ENCODE measurements at regions not wholly inside any gene's neighbourhood (a gene's known extent, or its start where the extent isn't known, plus 50 kb on each side); places are given as distances from the start of the nearest gene placed in this dataset.

- H3K4me1 ChIP-seq (ENCODE audit: control insufficient read depth in 1 of 2, insufficient read depth in 1 of 2, low read depth in 1 of 2, low read length in 1 of 2): peaks cover 47 to 63% of the 10 kb centered on the region in 2 experiments
- no peaks in the 10 kb centered on the region for H3K27me3 ChIP-seq
- TF ChIP-seq CTCF (IDR thresholded peaks at IDR 0.05): no peak
Observed at GRCh38 chr3:177444696-177445095, 247.4 kb upstream of the TBL1XR1 start.

DNA sequence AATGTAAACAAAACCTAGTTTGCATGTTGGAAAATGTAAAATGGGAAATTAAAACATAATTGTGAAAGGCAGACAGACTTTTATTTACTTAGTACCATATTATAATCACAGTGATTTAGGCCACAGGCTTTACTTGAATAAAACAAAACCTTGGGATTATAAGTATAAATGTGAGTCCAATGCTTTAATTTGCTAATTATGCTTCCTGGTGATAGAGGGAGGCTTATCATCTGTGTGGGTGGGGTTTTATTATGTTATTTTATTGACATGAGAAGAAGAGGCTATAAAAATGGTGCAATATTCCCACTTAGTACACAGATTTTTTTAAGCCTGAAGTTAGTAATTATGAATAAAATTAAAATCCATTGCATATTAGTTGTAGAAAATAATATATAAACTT is 248.3 kb upstream of the TBL1XR1 start:
- peaks cover 55 to 71% of the 10 kb centered on the region in 2 experiments for H3K4me1 ChIP-seq (ENCODE audit: control insufficient read depth in 1 of 2, insufficient read depth in 1 of 2, low read depth in 1 of 2, low read length in 1 of 2)
- no peaks in the 10 kb centered on the region for H3K27me3 ChIP-seq
- no peak for TF ChIP-seq CTCF (IDR thresholded peaks at IDR 0.05)
- no peaks in the 10 kb centered on the region for H3K9me3 ChIP-seq
- H3K4me3 ChIP-seq (ENCODE audit: low read depth in 1 of 2, low read length in 1 of 2): no peak overlapping the region
- no peak overlapping the region for H3K27ac ChIP-seq
- H3K36me3 ChIP-seq: no peaks in the 10 kb centered on the region

More at GRCh38 chr3:177444696-177445095, 247.4 kb upstream of the TBL1XR1 start:
- Histone ChIP-seq H3K9me3 (no peaks in the 10 kb centered on the region), H3K27ac (no peak overlapping the region), H3K36me3 (no peaks in the 10 kb centered on the region), H3K4me3 (ENCODE audit: low read depth in 1 of 2, low read length in 1 of 2) (no peak overlapping the region)

DNA sequence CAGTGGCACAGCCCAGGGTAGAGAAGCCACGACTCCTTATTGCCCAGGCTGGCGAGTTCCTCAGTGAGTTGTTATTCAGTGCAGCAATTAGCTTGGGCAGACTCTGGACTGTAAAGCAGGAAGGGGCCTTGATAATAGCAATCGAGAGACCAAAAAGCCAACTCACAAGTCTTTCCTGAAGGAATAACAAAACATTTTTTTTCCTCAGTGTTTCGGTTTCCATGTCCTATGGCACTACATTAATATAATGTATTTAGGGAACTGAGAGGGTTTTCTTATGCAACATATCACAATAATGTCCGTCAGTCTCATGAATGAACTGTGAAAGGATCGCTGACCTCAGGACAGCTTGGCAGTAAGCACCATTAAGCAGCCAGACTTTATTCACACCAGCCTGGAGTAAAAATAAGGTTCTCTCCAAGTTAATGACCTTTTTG is 248.9 kb upstream of the TBL1XR1 start:
- H3K9me3 ChIP-seq: no peaks in the 10 kb centered on the region
- no peak for TF ChIP-seq CTCF (IDR thresholded peaks at IDR 0.05)
- H3K36me3 ChIP-seq: no peaks in the 10 kb centered on the region
- H3K4me1 ChIP-seq (ENCODE audit: control insufficient read depth in 1 of 2, insufficient read depth in 1 of 2, low read depth in 1 of 2, low read length in 1 of 2): peaks cover 61 to 78% of the 10 kb centered on the region in 2 experiments
- H3K27me3 ChIP-seq: no peaks in the 10 kb centered on the region
- H3K27ac ChIP-seq: no peak overlapping the region
- H3K4me3 ChIP-seq (ENCODE audit: low read depth in 1 of 2, low read length in 1 of 2): no peak overlapping the region

DNA sequence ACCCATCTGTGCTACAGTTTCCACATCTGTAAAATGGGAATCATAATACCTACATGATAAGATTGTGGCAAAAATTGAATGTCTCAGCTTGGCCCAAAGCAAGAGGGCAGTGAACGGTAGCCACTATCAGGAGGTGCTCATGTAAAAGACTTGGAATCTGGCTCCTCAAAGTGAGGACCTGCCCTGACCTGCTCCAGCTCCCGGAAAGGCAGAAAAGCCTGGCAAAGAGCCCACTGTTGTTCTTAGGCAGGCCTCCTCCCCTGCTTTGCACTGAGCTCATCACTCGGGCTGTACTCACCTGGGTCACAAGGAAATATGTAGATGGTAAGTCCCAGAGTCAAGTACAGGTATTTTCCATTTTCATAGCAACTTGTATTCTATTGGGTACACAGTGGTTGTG is 250.7 kb upstream of the TBL1XR1 start:
- Histone ChIP-seq H3K27me3 (no peaks in the 10 kb centered on the region), H3K4me3 (ENCODE audit: low read depth in 1 of 2, low read length in 1 of 2) (no peak overlapping the region), H3K36me3 (no peaks in the 10 kb centered on the region), H3K4me1 (ENCODE audit: control insufficient read depth in 1 of 2, insufficient read depth in 1 of 2, low read depth in 1 of 2, low read length in 1 of 2) (peaks cover 59 to 79% of the 10 kb centered on the region in 2 experiments), H3K9me3 (no peaks in the 10 kb centered on the region), H3K27ac (peak overlapping the region; percentile 91)
- TF ChIP-seq CTCF (IDR thresholded peaks at IDR 0.05): no peak

GRCh38 chr3:177448987-177449359 is 251.7 kb upstream of the TBL1XR1 start:
- Histone ChIP-seq H3K4me3 (ENCODE audit: low read depth in 1 of 2, low read length in 1 of 2) (peak overlapping the region in 1 of 2 experiments; percentile 39), H3K27me3 (no peaks in the 10 kb centered on the region), H3K27ac (peak overlapping the region; percentile 91), H3K36me3 (no peaks in the 10 kb centered on the region), H3K9me3 (no peaks in the 10 kb centered on the region), H3K4me1 (ENCODE audit: control insufficient read depth in 1 of 2, insufficient read depth in 1 of 2, low read depth in 1 of 2, low read length in 1 of 2) (peaks cover 58 to 77% of the 10 kb centered on the region in 2 experiments)
- no peak for TF ChIP-seq CTCF (IDR thresholded peaks at IDR 0.05)
